Mucosa of descending colon (tissue), 3 donors: ENCODE measurements at regions not wholly inside any gene's neighbourhood (a gene's known extent, or its start where the extent isn't known, plus 50 kb on each side); places are given as distances from the start of the nearest gene placed in this dataset.

Source experiments
- ATAC-seq: fragments of 200-7000 bp; cut with Tn5 transposase; one replicate; pipeline ENCODE4 v1.9.1; 2020; ENCODE audit warnings: mild to moderate bottlenecking, moderate library complexity
- DNase-seq, 3 donors: peaks; one replicate each; pipeline ENCODE4 v3.0.0-alpha.2; 2020
- H3K36me3 ChIP-seq: fragments of 200-600 bp; one replicate; pipeline ENCODE4 v1.8.0; 2021; ENCODE audit warnings: low read depth, mild to moderate bottlenecking
- H3K4me1 ChIP-seq: fragments of 200-600 bp; one replicate; pipeline ENCODE4 v1.8.0; 2021; ENCODE audit warnings: low read depth, mild to moderate bottlenecking
- H3K4me3 ChIP-seq: fragments of 200-600 bp; one replicate; pipeline ENCODE4 v1.8.0; 2021; ENCODE audit warnings: mild to moderate bottlenecking
- H3K9me3 ChIP-seq: fragments of 200-600 bp; one replicate; pipeline ENCODE4 v1.8.0; 2021; ENCODE audit warnings: mild to moderate bottlenecking
- CTCF ChIP-seq: fragments of 200-600 bp; IDR thresholded peaks from one replicate; pipeline ENCODE4 v1.8.0; 2022; ENCODE audit warnings: antibody characterized with exemption, mild to moderate bottlenecking
- intact Hi-C, 2 donors: fragments of 100-400 bp; cut with DNase I in 1 of 2; cut with micrococcal nuclease in 1 of 2; formaldehyde crosslinking; loops; one replicate each; pipeline versions ENCODE4 v1.11.0 to v1.11.1; 2022; cut with DNase I, micrococcal nuclease
- donor health status: DM: no; HTN: no; CAD: no; lungs with moderate emphysema.
- donor health status: DM: no; HTN: no; CAD: no.
- donor health status: DM: no; HTN: yes; CAD: no.

- intact Hi-C loops, result no loop called here
- Histone ChIP-seq H3K4me1 (no peaks in the 10 kb centered on the region), H3K4me3 (no peak overlapping the region), H3K9me3 (no peaks in the 10 kb centered on the region), H3K36me3 (no peaks in the 10 kb centered on the region)
- TF ChIP-seq CTCF, result no peak
- no peak for ATAC-seq
- no peak for DNase-seq
Measured at GRCh38 chr3:110564674-110565073, 506.9 kb upstream of the NECTIN3 start.

GRCh38 chr3:110567029-110567428 is 504.6 kb upstream of the NECTIN3 start:
- Histone ChIP-seq H3K36me3 (no peaks in the 10 kb centered on the region), H3K4me3 (no peak overlapping the region), H3K9me3 (no peaks in the 10 kb centered on the region), H3K4me1 (no peaks in the 10 kb centered on the region)
- ATAC-seq (no peak), DNase-seq (no peak)
- intact Hi-C loops, result no loop called here
- TF ChIP-seq CTCF, result no peak

GRCh38 chr3:110568246-110568645 is 503.4 kb upstream of the NECTIN3 start:
- Histone ChIP-seq H3K4me1 (no peaks in the 10 kb centered on the region), H3K36me3 (no peaks in the 10 kb centered on the region), H3K4me3 (no peak overlapping the region), H3K9me3 (no peaks in the 10 kb centered on the region)
- TF ChIP-seq CTCF, result no peak
- intact Hi-C loops, result no loop called here
- no peak for ATAC-seq
- no peak for DNase-seq

GRCh38 chr3:110569073-110569472 is 502.5 kb upstream of the NECTIN3 start:
- ATAC-seq, result no peak
- intact Hi-C loops, result no loop called here
- TF ChIP-seq CTCF, result no peak
- Histone ChIP-seq H3K9me3 (no peaks in the 10 kb centered on the region), H3K4me1 (no peaks in the 10 kb centered on the region), H3K36me3 (no peaks in the 10 kb centered on the region), H3K4me3 (no peak overlapping the region)
- DNase-seq, result no peak

GRCh38 chr3:110575702-110576101 is 495.9 kb upstream of the NECTIN3 start:
- Histone ChIP-seq H3K36me3 (no peaks in the 10 kb centered on the region), H3K4me3 (no peak overlapping the region), H3K4me1 (no peaks in the 10 kb centered on the region), H3K9me3 (no peaks in the 10 kb centered on the region)
- no peak for TF ChIP-seq CTCF
- ATAC-seq, result no peak
- intact Hi-C loops, result no loop called here
- DNase-seq, result no peak

GRCh38 chr3:110576960-110577359 is 494.7 kb upstream of the NECTIN3 start:
- DNase-seq (no peak), ATAC-seq (no peak)
- Histone ChIP-seq H3K4me3 (no peak overlapping the region), H3K9me3 (no peaks in the 10 kb centered on the region), H3K36me3 (no peaks in the 10 kb centered on the region), H3K4me1 (no peaks in the 10 kb centered on the region)
- no peak for TF ChIP-seq CTCF
- intact Hi-C loops, result no loop called here
